GM10266 (cell line): ENCODE measurements at regions not wholly inside any gene's neighbourhood (a gene's known extent, or its start where the extent isn't known, plus 50 kb on each side); places are given as distances from the start of the nearest gene placed in this dataset.

ENCODE experiments used
- DNase-seq: peaks from one replicate; pipeline ENCODE4 v3.0.0; 2012; ENCODE audit errors: extremely low spot score
- TF ChIP-seq, protein P1 (sequence below): IDR thresholded peaks from 2 replicates; pipeline ENCODE4 v1.5.1; 2012; ENCODE audit warnings: mild to moderate bottlenecking, low read depth; ENCODE audit not compliant: control insufficient read depth, insufficient read depth; ENCODE audit errors: missing control alignments

DNA sequence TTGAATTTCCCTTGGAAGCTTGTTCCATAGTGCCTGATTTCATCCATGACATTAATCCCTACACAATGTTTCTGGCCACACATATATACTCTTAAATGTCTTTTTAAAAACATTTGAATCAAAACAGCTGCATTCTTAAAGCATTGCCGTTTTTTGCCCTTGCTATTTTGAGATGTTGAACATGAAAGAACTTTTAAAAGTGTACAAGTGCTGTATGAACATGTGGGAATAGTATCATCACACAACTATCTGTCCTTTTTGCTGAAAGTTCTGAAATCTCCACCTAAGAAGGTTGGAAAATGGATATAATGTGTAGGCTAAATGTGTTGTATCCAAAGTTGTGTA is 318.7 kb upstream of the UBE2E3 start:
- DNase-seq, result no peak
- TF ChIP-seq, protein P1, sequence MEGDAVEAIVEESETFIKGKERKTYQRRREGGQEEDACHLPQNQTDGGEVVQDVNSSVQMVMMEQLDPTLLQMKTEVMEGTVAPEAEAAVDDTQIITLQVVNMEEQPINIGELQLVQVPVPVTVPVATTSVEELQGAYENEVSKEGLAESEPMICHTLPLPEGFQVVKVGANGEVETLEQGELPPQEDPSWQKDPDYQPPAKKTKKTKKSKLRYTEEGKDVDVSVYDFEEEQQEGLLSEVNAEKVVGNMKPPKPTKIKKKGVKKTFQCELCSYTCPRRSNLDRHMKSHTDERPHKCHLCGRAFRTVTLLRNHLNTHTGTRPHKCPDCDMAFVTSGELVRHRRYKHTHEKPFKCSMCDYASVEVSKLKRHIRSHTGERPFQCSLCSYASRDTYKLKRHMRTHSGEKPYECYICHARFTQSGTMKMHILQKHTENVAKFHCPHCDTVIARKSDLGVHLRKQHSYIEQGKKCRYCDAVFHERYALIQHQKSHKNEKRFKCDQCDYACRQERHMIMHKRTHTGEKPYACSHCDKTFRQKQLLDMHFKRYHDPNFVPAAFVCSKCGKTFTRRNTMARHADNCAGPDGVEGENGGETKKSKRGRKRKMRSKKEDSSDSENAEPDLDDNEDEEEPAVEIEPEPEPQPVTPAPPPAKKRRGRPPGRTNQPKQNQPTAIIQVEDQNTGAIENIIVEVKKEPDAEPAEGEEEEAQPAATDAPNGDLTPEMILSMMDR, result no peak

DNA sequence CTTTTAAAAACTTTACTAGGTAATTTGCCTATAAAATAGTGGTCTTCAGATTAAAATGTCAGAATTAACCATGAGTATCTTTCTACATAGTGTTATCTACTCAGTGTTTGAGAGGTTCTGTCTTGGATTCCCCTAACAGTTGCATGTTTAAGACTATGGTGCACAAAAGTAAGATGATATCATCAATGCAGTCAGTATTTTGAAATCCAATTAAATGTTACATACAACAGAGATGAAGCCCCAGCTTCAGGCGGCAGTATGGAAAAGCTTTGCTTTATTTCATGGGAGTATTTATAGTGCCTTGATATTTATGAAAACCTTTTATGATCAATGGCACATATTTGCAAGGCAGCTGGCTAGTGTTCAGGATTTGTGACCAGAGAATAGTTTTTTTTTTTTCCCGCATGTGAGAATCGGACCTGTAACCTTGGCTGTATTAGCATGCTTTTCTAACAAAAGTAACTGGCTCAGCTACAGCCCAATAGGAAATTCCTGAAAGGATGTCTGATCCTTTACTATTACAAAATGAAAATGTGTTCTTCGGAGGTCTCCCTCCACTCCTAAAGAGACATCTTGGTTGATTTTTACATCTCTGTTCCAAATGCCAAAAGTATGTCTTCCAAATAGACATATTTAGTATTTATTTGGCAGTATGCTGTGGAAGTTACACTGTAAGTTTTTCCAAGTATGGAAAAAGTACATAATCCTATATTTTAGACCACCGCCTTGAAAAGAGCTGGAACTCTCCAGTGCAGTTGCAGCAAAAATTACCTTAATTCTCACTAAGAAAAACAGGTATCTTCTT is 319.3 kb upstream of the UBE2E3 start:
- DNase-seq, result no peak
- TF ChIP-seq, protein P1, result no peak

DNA sequence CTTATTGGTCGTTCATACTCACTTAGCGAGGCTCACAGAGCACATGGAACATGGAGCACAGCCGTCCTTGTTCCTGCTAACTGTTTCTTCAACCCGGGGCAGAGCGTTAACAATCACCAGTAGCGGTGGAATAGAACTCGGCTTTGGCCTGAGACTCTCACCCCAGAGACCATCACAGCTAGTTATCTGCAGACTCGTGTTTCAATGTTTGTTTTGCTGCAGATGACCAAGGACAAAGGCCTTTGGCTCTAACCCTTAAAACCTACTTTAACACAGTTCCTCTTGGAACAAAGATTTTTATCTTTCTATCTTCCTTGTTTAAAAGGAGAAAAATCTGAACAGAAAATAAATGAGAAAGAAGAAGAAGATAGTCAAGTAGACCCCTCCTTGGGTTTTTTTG is 320.2 kb upstream of the UBE2E3 start:
- TF ChIP-seq, protein P1, result no peak
- no peak for DNase-seq

DNA sequence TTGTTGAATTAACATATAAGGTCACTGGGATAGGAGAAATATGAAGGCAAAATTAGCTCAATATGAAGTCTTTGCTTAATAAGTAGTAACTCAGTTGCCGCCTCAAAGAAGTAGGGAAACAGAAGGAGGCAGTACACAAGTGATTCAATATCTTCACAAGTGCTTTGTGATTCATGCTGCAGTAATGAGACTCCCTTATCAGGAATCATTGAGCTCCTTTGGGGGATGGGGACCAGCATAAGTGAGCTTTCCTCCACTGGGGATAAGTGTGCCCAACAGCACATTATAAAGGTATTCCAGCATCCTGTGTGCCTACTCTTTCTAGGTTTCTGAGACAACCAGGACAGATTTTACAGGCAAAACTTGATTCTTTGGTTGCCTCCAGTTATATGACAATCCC is 323.4 kb upstream of the UBE2E3 start:
- TF ChIP-seq, protein P1, result no peak
- DNase-seq, result no peak

DNA sequence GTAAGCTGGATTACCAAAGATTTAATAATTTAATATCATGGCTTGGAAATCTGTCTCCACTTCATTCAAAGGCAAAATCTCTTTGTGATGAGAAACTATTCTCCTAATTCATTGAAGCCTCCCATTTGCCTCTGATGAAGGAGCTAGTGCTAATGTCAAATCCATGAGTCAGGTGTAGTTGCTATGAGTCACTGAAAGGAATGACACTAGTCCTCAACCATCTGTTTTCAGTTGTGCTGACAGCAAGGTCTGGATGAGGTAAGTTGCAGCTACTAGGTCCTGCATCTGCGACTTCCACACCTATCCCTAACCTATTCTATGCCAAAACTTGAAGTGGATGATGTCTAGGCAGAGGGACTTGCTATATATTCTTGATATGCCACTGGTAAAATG is 324.0 kb upstream of the UBE2E3 start:
- TF ChIP-seq, protein P1, result no peak
- no peak for DNase-seq

DNA sequence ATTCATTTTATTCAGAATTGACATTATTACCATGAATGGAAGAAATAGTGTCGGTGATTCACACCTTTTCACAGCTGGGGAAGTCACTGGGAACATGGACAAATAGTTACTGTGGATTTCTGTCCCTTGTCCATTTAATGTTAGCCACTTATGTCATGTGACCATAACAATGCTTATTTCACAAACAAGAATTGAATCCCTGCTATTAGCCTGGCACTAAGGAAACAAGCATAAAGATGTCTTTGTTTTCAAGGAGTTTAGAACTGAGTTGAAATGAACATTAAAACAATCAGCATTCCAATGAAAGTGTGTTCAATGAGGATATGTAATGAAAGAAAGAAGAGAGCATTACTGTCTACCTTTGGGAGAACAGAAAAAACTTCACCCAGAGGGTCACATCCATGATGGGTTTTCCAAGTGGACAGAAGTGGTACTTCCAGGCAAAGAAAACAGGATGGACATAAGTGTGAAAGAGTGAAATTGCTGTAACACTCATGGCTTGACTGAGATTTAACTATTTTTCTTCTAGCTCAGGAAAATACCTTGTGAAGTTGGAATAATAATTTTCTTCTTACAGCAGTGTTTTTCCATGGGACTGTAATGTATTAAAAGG is 324.5 kb upstream of the UBE2E3 start:
- TF ChIP-seq, protein P1, result no peak
- no peak for DNase-seq

DNA sequence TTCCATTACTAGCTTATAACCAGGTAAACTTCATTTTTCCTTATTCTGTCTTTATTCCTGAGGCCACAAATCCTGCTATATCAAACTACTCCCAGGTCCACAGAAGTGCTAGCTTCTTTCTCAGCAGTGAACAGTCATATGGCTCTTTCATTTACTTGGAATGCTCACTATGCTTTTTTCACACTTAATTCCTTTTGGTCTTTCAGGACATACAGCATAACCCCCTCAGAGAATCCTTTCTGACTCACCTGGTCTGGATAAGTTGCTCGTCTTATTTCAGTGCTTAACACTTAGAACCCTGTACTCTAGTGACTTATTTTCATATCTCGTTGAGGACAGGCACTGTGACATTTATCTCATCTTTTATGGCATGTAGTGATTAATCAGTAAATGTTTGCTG is 325.0 kb upstream of the UBE2E3 start:
- TF ChIP-seq, protein P1, result no peak
- no peak for DNase-seq
